Upper lobe of right lung (tissue), 1 donor: ENCODE measurements at regions not wholly inside any gene's neighbourhood (a gene's known extent, or its start where the extent isn't known, plus 50 kb on each side); places are given as distances from the start of the nearest gene placed in this dataset.

Source experiments
- ATAC-seq: fragments of 200-7000 bp; cut with Tn5 transposase; one replicate; pipeline ENCODE4 v1.9.1; 2020; ENCODE audit warnings: mild to moderate bottlenecking, moderate library complexity
- DNase-seq: peaks from one replicate; pipeline ENCODE4 v3.0.0-alpha.2; 2020
- H3K27ac ChIP-seq: fragments of 200-600 bp; one replicate; pipeline ENCODE4 v1.8.0; 2022
- H3K27me3 ChIP-seq: fragments of 200-600 bp; one replicate; pipeline ENCODE4 v1.8.0; 2022; ENCODE audit warnings: mild to moderate bottlenecking
- H3K36me3 ChIP-seq: fragments of 200-600 bp; one replicate; pipeline ENCODE4 v1.8.0; 2022
- H3K4me1 ChIP-seq: fragments of 200-600 bp; one replicate; pipeline ENCODE4 v1.8.0; 2022
- H3K4me3 ChIP-seq: fragments of 200-600 bp; one replicate; pipeline ENCODE4 v1.8.0; 2022; ENCODE audit warnings: mild to moderate bottlenecking
- H3K9me3 ChIP-seq: fragments of 200-600 bp; one replicate; pipeline ENCODE4 v1.8.0; 2022
- intact Hi-C: fragments of 100-400 bp; cut with DNase I; formaldehyde crosslinking; loops from one replicate; pipeline ENCODE4 v1.11.0; 2022
- TF ChIP-seq, protein P1 (sequence below): fragments of 200-600 bp; IDR thresholded peaks from one replicate; pipeline ENCODE4 v1.8.0; 2022; ENCODE audit warnings: antibody characterized with exemption
- donor health status: DM: no; HTN: yes; CAD: no; lungs with severe emphysema.

DNA sequence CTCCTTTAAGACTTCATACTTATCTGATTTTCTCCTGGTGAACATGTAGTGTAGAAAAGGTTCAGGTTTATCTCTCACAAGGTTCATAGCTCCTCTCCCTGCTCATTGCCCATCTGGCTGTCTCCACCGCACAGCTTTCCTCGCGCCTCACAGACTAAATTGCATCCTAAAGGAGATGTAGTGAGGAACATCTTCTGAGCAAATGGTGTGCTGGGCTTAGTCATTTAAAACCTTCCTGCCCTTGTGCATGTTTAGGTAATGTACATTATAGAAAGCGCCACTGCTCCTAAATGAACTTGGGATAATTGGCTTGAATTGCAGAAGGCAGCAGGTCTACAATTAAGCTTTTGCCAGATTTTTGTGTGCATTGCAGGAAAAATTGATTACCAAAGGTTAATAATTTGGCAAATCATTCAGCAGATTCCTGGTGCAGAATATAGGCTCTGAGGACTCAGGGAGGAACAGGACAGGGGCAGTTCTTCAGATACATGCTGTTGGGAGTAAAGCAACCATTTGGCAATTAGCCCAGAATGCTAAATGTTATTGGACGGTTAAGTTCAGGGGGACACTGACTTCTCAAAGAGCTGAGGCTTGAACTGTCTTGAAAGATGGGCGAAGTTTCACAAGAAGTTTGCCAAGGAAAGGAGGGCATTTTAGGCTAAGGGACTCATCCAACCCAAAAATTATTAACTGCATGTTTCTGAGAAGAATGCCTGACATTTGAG lies 108.4 kb upstream of the CLDN10 start:
- no peaks in the 10 kb centered on the region for H3K9me3 ChIP-seq
- TF ChIP-seq, protein P1, sequence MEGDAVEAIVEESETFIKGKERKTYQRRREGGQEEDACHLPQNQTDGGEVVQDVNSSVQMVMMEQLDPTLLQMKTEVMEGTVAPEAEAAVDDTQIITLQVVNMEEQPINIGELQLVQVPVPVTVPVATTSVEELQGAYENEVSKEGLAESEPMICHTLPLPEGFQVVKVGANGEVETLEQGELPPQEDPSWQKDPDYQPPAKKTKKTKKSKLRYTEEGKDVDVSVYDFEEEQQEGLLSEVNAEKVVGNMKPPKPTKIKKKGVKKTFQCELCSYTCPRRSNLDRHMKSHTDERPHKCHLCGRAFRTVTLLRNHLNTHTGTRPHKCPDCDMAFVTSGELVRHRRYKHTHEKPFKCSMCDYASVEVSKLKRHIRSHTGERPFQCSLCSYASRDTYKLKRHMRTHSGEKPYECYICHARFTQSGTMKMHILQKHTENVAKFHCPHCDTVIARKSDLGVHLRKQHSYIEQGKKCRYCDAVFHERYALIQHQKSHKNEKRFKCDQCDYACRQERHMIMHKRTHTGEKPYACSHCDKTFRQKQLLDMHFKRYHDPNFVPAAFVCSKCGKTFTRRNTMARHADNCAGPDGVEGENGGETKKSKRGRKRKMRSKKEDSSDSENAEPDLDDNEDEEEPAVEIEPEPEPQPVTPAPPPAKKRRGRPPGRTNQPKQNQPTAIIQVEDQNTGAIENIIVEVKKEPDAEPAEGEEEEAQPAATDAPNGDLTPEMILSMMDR: no peak

DNA sequence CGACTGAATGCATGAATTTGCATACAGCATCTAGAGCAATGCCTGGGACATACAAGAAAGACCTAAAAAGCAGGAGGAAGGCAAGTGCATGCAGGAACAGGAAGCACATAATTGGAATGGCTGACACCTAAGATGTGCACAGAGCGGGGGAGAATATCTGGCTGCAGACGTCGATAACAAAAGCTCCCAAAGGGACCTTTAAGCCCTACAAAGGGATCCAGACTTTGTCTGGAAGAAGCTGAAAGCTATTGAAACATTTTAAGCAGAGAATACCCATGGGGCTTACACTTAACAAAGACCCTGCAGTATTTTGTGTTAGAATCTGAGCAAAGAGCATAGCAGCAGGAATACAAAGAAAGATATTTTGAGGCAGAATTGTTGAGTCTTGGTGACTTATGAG lies 107.4 kb upstream of the CLDN10 start:
- Histone ChIP-seq H3K27ac (no peak overlapping the region), H3K4me3 (no peak overlapping the region), H3K9me3 (no peaks in the 10 kb centered on the region), H3K4me1 (no peaks in the 10 kb centered on the region), H3K27me3 (no peaks in the 10 kb centered on the region), H3K36me3 (no peaks in the 10 kb centered on the region)
- DNase-seq: no peak
- intact Hi-C loops: no loop called here
- ATAC-seq: no peak
- TF ChIP-seq, protein P1: no peak

More for the DNA sequence above, 108.4 kb upstream of the CLDN10 start:
- DNase-seq (no peak), ATAC-seq (no peak)
- Histone ChIP-seq H3K27me3 (no peaks in the 10 kb centered on the region), H3K36me3 (no peaks in the 10 kb centered on the region), H3K27ac (no peak overlapping the region), H3K4me3 (no peak overlapping the region), H3K4me1 (no peaks in the 10 kb centered on the region)
- intact Hi-C loops: no loop called here

DNA sequence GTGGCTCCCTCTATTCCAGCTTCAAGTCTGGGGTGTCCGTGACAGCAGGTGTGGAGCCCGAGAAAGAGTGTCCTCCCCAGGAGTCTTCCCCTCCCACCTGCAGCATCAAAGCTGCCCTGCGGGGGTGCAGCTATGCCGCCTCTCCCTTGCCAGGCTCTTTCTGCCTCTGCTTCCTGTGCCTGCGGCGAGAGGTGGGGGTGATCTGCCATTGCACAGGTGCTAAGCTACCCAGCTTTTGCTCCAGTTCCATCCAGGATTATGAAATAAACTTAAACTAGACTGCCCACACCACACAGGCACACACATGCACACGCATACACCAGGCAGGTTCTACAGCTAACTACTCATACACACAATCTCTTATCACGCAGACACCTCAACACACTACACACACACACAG lies 104.7 kb upstream of the CLDN10 start:
- ATAC-seq (no peak), DNase-seq (no peak)
- Histone ChIP-seq H3K4me1 (no peaks in the 10 kb centered on the region), H3K9me3 (no peaks in the 10 kb centered on the region), H3K27me3 (no peaks in the 10 kb centered on the region), H3K4me3 (no peak overlapping the region), H3K36me3 (no peaks in the 10 kb centered on the region), H3K27ac (no peak overlapping the region)
- intact Hi-C loops: no loop called here
- TF ChIP-seq, protein P1: no peak

DNA sequence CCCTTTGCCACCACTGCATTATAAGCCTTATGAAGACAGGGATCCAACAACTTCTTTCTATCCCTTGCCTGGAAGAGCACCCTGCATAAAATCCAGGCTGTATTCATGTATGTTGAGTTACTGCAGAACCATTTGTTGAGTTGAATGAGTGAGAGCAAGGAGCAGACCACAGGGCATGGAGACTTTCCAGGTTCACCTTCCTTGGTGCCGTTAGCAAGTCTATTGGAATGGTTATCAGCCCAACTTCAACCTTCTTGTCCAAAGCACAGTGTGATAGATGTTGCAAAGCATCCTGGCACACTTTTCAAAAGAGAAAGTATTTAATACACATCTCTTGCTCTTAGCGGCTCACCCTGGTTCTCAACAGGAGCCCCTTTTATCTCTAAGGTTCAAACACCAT lies 100.9 kb upstream of the CLDN10 start:
- Histone ChIP-seq H3K27me3 (no peaks in the 10 kb centered on the region), H3K9me3 (no peaks in the 10 kb centered on the region), H3K4me1 (no peaks in the 10 kb centered on the region), H3K4me3 (no peak overlapping the region), H3K27ac (no peak overlapping the region), H3K36me3 (no peaks in the 10 kb centered on the region)
- TF ChIP-seq, protein P1: no peak
- ATAC-seq: no peak
- no peak for DNase-seq
- intact Hi-C loops: no loop called here

DNA sequence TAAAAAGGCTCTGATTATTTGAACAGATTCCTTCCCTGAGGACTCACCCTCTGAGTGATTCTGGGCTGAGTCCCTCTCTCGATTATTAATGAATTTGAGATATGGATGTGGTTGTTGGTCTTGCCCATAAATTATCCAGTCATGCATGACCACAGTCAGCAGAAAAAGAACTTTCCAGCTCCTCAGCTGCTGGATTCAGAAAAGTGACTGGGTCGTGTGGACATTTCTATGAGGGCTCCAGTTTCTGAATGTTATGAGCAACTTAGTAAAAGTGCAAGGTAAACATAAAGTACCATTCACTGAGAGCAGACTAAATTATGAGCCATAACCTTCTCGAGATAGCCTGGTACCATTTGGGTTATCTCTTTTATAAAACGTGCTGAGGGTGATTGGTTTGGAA lies 100.1 kb upstream of the CLDN10 start:
- DNase-seq: no peak
- Histone ChIP-seq H3K27me3 (no peaks in the 10 kb centered on the region), H3K4me3 (no peak overlapping the region), H3K4me1 (no peaks in the 10 kb centered on the region), H3K36me3 (no peaks in the 10 kb centered on the region), H3K27ac (no peak overlapping the region), H3K9me3 (no peaks in the 10 kb centered on the region)
- TF ChIP-seq, protein P1: no peak
- ATAC-seq: no peak
- intact Hi-C loops: no loop called here

DNA sequence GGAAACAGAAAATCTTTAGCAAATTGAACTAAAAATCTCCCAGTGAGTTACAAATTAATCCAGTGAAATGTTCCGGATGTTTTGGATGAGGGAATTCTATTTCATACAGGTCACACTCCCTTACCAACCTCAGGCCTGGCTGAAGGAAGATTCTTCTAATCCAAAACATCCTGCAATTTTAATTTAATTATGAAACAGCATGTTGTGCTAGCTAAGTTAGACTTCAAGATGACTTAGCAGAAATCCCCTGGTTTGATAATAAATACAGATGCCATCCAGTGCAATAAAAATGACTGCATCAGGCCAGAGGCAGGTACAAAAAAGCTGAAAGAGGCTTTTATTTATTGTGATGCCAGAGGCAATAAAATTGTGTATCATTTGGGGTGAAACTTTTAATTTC lies 96.7 kb upstream of the CLDN10 start:
- TF ChIP-seq, protein P1: no peak
- intact Hi-C loops: no loop called here
- no peak for DNase-seq

More for the DNA sequence above, 96.7 kb upstream of the CLDN10 start:
- ATAC-seq: no peak
- H3K4me1 ChIP-seq: no peaks in the 10 kb centered on the region
- no peak overlapping the region for H3K4me3 ChIP-seq
- H3K27me3 ChIP-seq: no peaks in the 10 kb centered on the region
- H3K27ac ChIP-seq: no peak overlapping the region
- no peaks in the 10 kb centered on the region for H3K9me3 ChIP-seq
- no peaks in the 10 kb centered on the region for H3K36me3 ChIP-seq
